Breast epithelium (tissue), 3 donors: ENCODE measurements at regions not wholly inside any gene's neighbourhood (a gene's known extent, or its start where the extent isn't known, plus 50 kb on each side); places are given as distances from the start of the nearest gene placed in this dataset.
"Not testable (repeated sequence)": the region's sequence is repeated elsewhere in the genome, so short reads cannot be mapped to it uniquely, and the experiment has no call there.

ENCODE experiments used
- CTCF ChIP-seq, 3 donors: fragments of 450-650 bp; IDR thresholded peaks; one replicate each; pipeline ENCODE4 v1.5.1; 2016 to 2017; ENCODE audit warnings: antibody characterized with exemption in 3 of 3, mild to moderate bottlenecking in 3 of 3, moderate library complexity in 3 of 3
- POLR2A ChIP-seq: fragments of 450-650 bp; IDR thresholded peaks from one replicate; pipeline ENCODE4 v1.6.1; 2016; ENCODE audit warnings: antibody characterized with exemption, mild to moderate bottlenecking, moderate library complexity
- POLR2AphosphoS5 ChIP-seq, 3 donors: sonication (generic); formaldehyde crosslinking; IDR thresholded peaks; one replicate each; pipeline ENCODE4 v1.6.1; 2017; ENCODE audit warnings: antibody characterized with exemption in 3 of 3

- TF ChIP-seq CTCF (IDR thresholded peaks at IDR 0.05); POLR2A; POLR2AphosphoS5 (IDR thresholded peaks at IDR 0.05): not testable (repeated sequence)
Measured at GRCh38 chr16:72627182-72627896, 420.6 kb downstream of the ZFHX3 start.
